ENCODE measurements at regions not wholly inside any gene's neighbourhood (a gene's known extent, or its start where the extent isn't known, plus 50 kb on each side); places are given as distances from the start of the nearest gene placed in this dataset.

- no peak for TF ChIP-seq CTCF (conservative IDR thresholded peaks at IDR 0.05; ENCODE audit: low read depth, low read length)
- no peak for DNase-seq (ENCODE audit: low read depth)
Measured at GRCh38 chr5:10904862-10905432, 143.9 kb upstream of the DAP start.

GRCh38 chr5:10903786-10904560, 142.9 kb upstream of the DAP start:
- DNase-seq (ENCODE audit: low read depth) = no peak
- H3K4me3 ChIP-seq (ENCODE audit: low read depth, low read length) = no peak overlapping the region
- TF ChIP-seq CTCF (conservative IDR thresholded peaks at IDR 0.05; ENCODE audit: low read depth, low read length) = no peak

More at GRCh38 chr5:10904862-10905432, 143.9 kb upstream of the DAP start:
- H3K4me3 ChIP-seq (ENCODE audit: low read depth, low read length) = no peak overlapping the region

- H3K4me3 ChIP-seq (ENCODE audit: low read depth, low read length) = no peak overlapping the region
- DNase-seq (ENCODE audit: low read depth) = peak; percentile 63
- no peak for TF ChIP-seq CTCF (conservative IDR thresholded peaks at IDR 0.05; ENCODE audit: low read depth, low read length)
Measured at GRCh38 chr5:10902145-10902544, 141.1 kb upstream of the DAP start.

- H3K4me3 ChIP-seq (ENCODE audit: low read depth, low read length) = no peak overlapping the region
- DNase-seq (ENCODE audit: low read depth) = no peak
- no peak for TF ChIP-seq CTCF (conservative IDR thresholded peaks at IDR 0.05; ENCODE audit: low read depth, low read length)
Measured at GRCh38 chr5:10898514-10898913, 137.5 kb upstream of the DAP start.

GRCh38 chr5:10896016-10896415, 135.0 kb upstream of the DAP start:
- DNase-seq (ENCODE audit: low read depth) = no peak
- no peak overlapping the region for H3K4me3 ChIP-seq (ENCODE audit: low read depth, low read length)
- TF ChIP-seq CTCF (conservative IDR thresholded peaks at IDR 0.05; ENCODE audit: low read depth, low read length) = no peak

GRCh38 chr5:10894445-10895054, 133.5 kb upstream of the DAP start:
- no peak overlapping the region for H3K4me3 ChIP-seq (ENCODE audit: low read depth, low read length)
- no peak for TF ChIP-seq CTCF (conservative IDR thresholded peaks at IDR 0.05; ENCODE audit: low read depth, low read length)
- no peak for DNase-seq (ENCODE audit: low read depth)
